ENCODE measurements at regions not wholly inside any gene's neighbourhood (a gene's known extent, or its start where the extent isn't known, plus 50 kb on each side); places are given as distances from the start of the nearest gene placed in this dataset.

- no peaks in the 10 kb centered on the region for H3K79me2 ChIP-seq (ENCODE audit: low read depth)
- no peaks in the 10 kb centered on the region for H4K20me1 ChIP-seq (ENCODE audit: insufficient read depth)
- TF ChIP-seq EZH2 (IDR thresholded peaks at IDR 0.05; ENCODE audit: low read depth) (no peak), CTCF (conservative IDR thresholded peaks at IDR 0.05) (no peak)
- no peak overlapping the region for H2AFZ ChIP-seq
- intact Hi-C loops (cut with micrococcal nuclease; ENCODE audit: unreplicated experiment), result no loop called here
- H3K9me2 ChIP-seq (ENCODE audit: insufficient read depth), result no peaks in the 10 kb centered on the region
- ChIA-PET POLR2A (ENCODE audit: unreplicated experiment) (no interaction called here), CTCF (no interaction called here)
- no peak overlapping the region for H3K27ac ChIP-seq
- H3K36me3 ChIP-seq (ENCODE audit: low read depth), result no peaks in the 10 kb centered on the region
- no peaks in the 10 kb centered on the region for H3F3A ChIP-seq (ENCODE audit: insufficient read depth, low read depth)
- H3K4me3 ChIP-seq, result no peak overlapping the region
- BruUV-seq (replicated peaks), result no TSS peak
- H3K9me3 ChIP-seq (ENCODE audit: insufficient read depth, low read depth), result no peaks in the 10 kb centered on the region
- no peaks in the 10 kb centered on the region for H3K4me1 ChIP-seq (replicated peaks; ENCODE audit: insufficient read depth)
- H3K27me3 ChIP-seq (ENCODE audit: insufficient read depth, low read depth), result peaks cover 11% of the 10 kb centered on the region
- no peak overlapping the region for H3K4me2 ChIP-seq
- no peak for DNase-seq
These were observed 594.9 kb upstream of the CFAP20DC start for GRCh38 chr3:59644479-59645402.

- Histone ChIP-seq H3K36me3 (ENCODE audit: low read depth) (no peaks in the 10 kb centered on the region), H3K9me3 (ENCODE audit: insufficient read depth, low read depth) (no peaks in the 10 kb centered on the region), H4K20me1 (ENCODE audit: insufficient read depth) (no peaks in the 10 kb centered on the region), H3K4me1 (replicated peaks; ENCODE audit: insufficient read depth) (no peaks in the 10 kb centered on the region), H3K27me3 (ENCODE audit: insufficient read depth, low read depth) (peaks cover 11% of the 10 kb centered on the region), H3K79me2 (ENCODE audit: low read depth) (no peaks in the 10 kb centered on the region), H3K27ac (no peak overlapping the region), H3K9me2 (ENCODE audit: insufficient read depth) (0 out of 2 replicates have a peak, but pooled peaks cover 4% of the 10 kb centered on the region), H2AFZ (no peak overlapping the region), H3F3A (ENCODE audit: insufficient read depth, low read depth) (no peaks in the 10 kb centered on the region), H3K4me3 (no peak overlapping the region), H3K4me2 (no peak overlapping the region)
- POLR2A ChIA-PET (ENCODE audit: unreplicated experiment), result no interaction called here
- intact Hi-C loops (cut with micrococcal nuclease; ENCODE audit: unreplicated experiment), result no loop called here
- no TSS peak for BruUV-seq (replicated peaks)
- no peak for DNase-seq
- CTCF ChIA-PET, result no interaction called here
- TF ChIP-seq CTCF (conservative IDR thresholded peaks at IDR 0.05), result no peak
- no peak for TF ChIP-seq EZH2 (IDR thresholded peaks at IDR 0.05; ENCODE audit: low read depth)
These were observed 591.5 kb upstream of the CFAP20DC start for GRCh38 chr3:59641169-59641899.

GRCh38 chr3:59632760-59633573 lies 583.1 kb upstream of the CFAP20DC start:
- no TSS peak for BruUV-seq (replicated peaks)
- H3K9me3 ChIP-seq (ENCODE audit: insufficient read depth, low read depth), result no peaks in the 10 kb centered on the region
- no peak for TF ChIP-seq CTCF (conservative IDR thresholded peaks at IDR 0.05)
- no peak for TF ChIP-seq EZH2 (IDR thresholded peaks at IDR 0.05; ENCODE audit: low read depth)
- no peaks in the 10 kb centered on the region for H3F3A ChIP-seq (ENCODE audit: insufficient read depth, low read depth)
- H2AFZ ChIP-seq, result no peak overlapping the region
- H3K27ac ChIP-seq, result no peak overlapping the region
- H3K4me1 ChIP-seq (replicated peaks; ENCODE audit: insufficient read depth), result no peaks in the 10 kb centered on the region
- H3K4me3 ChIP-seq, result no peak overlapping the region
- ChIA-PET POLR2A (ENCODE audit: unreplicated experiment) (no interaction called here), CTCF (no interaction called here)
- intact Hi-C loops (cut with micrococcal nuclease; ENCODE audit: unreplicated experiment), result no loop called here
- no peaks in the 10 kb centered on the region for H3K27me3 ChIP-seq (ENCODE audit: insufficient read depth, low read depth)
- no peak overlapping the region for H3K4me2 ChIP-seq
- H3K9me2 ChIP-seq (ENCODE audit: insufficient read depth), result 0 out of 2 replicates have a peak, but pooled peaks cover 4% of the 10 kb centered on the region
- H4K20me1 ChIP-seq (ENCODE audit: insufficient read depth), result no peaks in the 10 kb centered on the region
- no peak for DNase-seq
- no peaks in the 10 kb centered on the region for H3K36me3 ChIP-seq (ENCODE audit: low read depth)
- H3K79me2 ChIP-seq (ENCODE audit: low read depth), result no peaks in the 10 kb centered on the region

All from PC-9 (cell line).